Left kidney (tissue), 1 donor: ENCODE measurements at regions not wholly inside any gene's neighbourhood (a gene's known extent, or its start where the extent isn't known, plus 50 kb on each side); places are given as distances from the start of the nearest gene placed in this dataset.
A peak's percentile ranks its signal among the peaks of the same experiment; 100 is the strongest.
"Not testable (repeated sequence)": the region's sequence is repeated elsewhere in the genome, so short reads cannot be mapped to it uniquely, and the experiment has no call there.

Source experiments
- DNase-seq: peaks from one replicate; pipeline ENCODE4 v3.0.0-alpha.2; 2013

- DNase-seq: no peak
These were observed 121.0 kb upstream of the SLC39A10 start for GRCh38 chr2:195535911-195536522.

- DNase-seq: no peak
These were observed 122.1 kb upstream of the SLC39A10 start for GRCh38 chr2:195534971-195535370.

- DNase-seq: no peak
These were observed 123.0 kb upstream of the SLC39A10 start for GRCh38 chr2:195533771-195534642.

GRCh38 chr2:195532628-195533271, 124.3 kb upstream of the SLC39A10 start:
- no peak for DNase-seq

GRCh38 chr2:195532255-195532627, 124.8 kb upstream of the SLC39A10 start:
- no peak for DNase-seq

GRCh38 chr2:195531754-195532153, 125.3 kb upstream of the SLC39A10 start:
- no peak for DNase-seq

GRCh38 chr2:195523242-195523641, 133.8 kb upstream of the SLC39A10 start:
- not testable (repeated sequence) for DNase-seq

GRCh38 chr2:195521589-195521988, 135.4 kb upstream of the SLC39A10 start:
- no peak for DNase-seq

GRCh38 chr2:195520671-195521155, 136.3 kb upstream of the SLC39A10 start:
- peak; percentile 5 for DNase-seq

- DNase-seq: no peak
These were observed 141.5 kb upstream of the SLC39A10 start for GRCh38 chr2:195515551-195515950.

- DNase-seq: no peak
These were observed 142.7 kb upstream of the SLC39A10 start for GRCh38 chr2:195514365-195514764.

- DNase-seq: no peak
These were observed 143.9 kb upstream of the SLC39A10 start for GRCh38 chr2:195513119-195513518.

GRCh38 chr2:195509551-195509950, 147.5 kb upstream of the SLC39A10 start:
- no peak for DNase-seq

- DNase-seq: no peak
These were observed 148.9 kb upstream of the SLC39A10 start for GRCh38 chr2:195508139-195508455.

GRCh38 chr2:195507447-195508138, 149.4 kb upstream of the SLC39A10 start:
- no peak for DNase-seq

GRCh38 chr2:195505701-195506100, 151.3 kb upstream of the SLC39A10 start:
- DNase-seq: no peak

GRCh38 chr2:195503208-195503607, 153.8 kb upstream of the SLC39A10 start:
- no peak for DNase-seq

GRCh38 chr2:195501746-195502145, 155.3 kb upstream of the SLC39A10 start:
- DNase-seq: no peak

GRCh38 chr2:195500879-195501278, 156.1 kb upstream of the SLC39A10 start:
- DNase-seq: no peak

- no peak for DNase-seq
These were observed 158.1 kb upstream of the SLC39A10 start for GRCh38 chr2:195498839-195499490.

- no peak for DNase-seq
These were observed 158.8 kb upstream of the SLC39A10 start for GRCh38 chr2:195498176-195498575.

GRCh38 chr2:195496991-195497390, 160.0 kb upstream of the SLC39A10 start:
- no peak for DNase-seq
